Midbrain (tissue), 1 donor: ENCODE measurements at regions not wholly inside any gene's neighbourhood (a gene's known extent, or its start where the extent isn't known, plus 50 kb on each side); places are given as distances from the start of the nearest gene placed in this dataset.
"Not testable (repeated sequence)": the region's sequence is repeated elsewhere in the genome, so short reads cannot be mapped to it uniquely, and the experiment has no call there.

ENCODE experiments used
- DNase-seq: peaks from one replicate; lab custom pipeline; 2025; lab: John Stamatoyannopoulos, UW

GRCh38 chr13:97724450-97724849 lies 229.0 kb upstream of the IPO5 start:
- no peak for DNase-seq

- DNase-seq, result no peak
Measured at GRCh38 chr13:97726664-97727280, 226.7 kb upstream of the IPO5 start.

- DNase-seq, result no peak
Measured at GRCh38 chr13:97727991-97728390, 225.5 kb upstream of the IPO5 start.

GRCh38 chr13:97736436-97736835 lies 217.0 kb upstream of the IPO5 start:
- no peak for DNase-seq

GRCh38 chr13:97742084-97742483 lies 211.4 kb upstream of the IPO5 start:
- DNase-seq, result no peak

- no peak for DNase-seq
Measured at GRCh38 chr13:97743938-97744337, 209.5 kb upstream of the IPO5 start.

GRCh38 chr13:97746649-97747048 lies 206.8 kb upstream of the IPO5 start:
- DNase-seq, result no peak

GRCh38 chr13:97749174-97749573 lies 204.3 kb upstream of the IPO5 start:
- DNase-seq, result no peak

- DNase-seq, result no peak
Measured at GRCh38 chr13:97751477-97751876, 202.0 kb upstream of the IPO5 start.

- no peak for DNase-seq
Measured at GRCh38 chr13:97752961-97753668, 200.4 kb upstream of the IPO5 start.

- no peak for DNase-seq
Measured at GRCh38 chr13:97753942-97754670, 199.4 kb upstream of the IPO5 start.

- DNase-seq, result no peak
Measured at GRCh38 chr13:97757807-97758206, 195.7 kb upstream of the IPO5 start.

GRCh38 chr13:97758317-97758716 lies 195.2 kb upstream of the IPO5 start:
- no peak for DNase-seq

GRCh38 chr13:97761796-97762540 lies 191.5 kb upstream of the IPO5 start:
- no peak for DNase-seq

GRCh38 chr13:97766749-97767148 lies 186.7 kb upstream of the IPO5 start:
- no peak for DNase-seq

- DNase-seq, result no peak
Measured at GRCh38 chr13:97768134-97768533, 185.3 kb upstream of the IPO5 start.

GRCh38 chr13:97770231-97770630 lies 183.2 kb upstream of the IPO5 start:
- DNase-seq, result not testable (repeated sequence)

- DNase-seq, result not testable (repeated sequence)
Measured at GRCh38 chr13:97772466-97772865, 181.0 kb upstream of the IPO5 start.

GRCh38 chr13:97774391-97775100 lies 178.9 kb upstream of the IPO5 start:
- not testable (repeated sequence) for DNase-seq

- peak; percentile 48 for DNase-seq
Measured at GRCh38 chr13:97780486-97780885, 173.0 kb upstream of the IPO5 start.

GRCh38 chr13:97781891-97782305 lies 171.6 kb upstream of the IPO5 start:
- DNase-seq, result no peak

GRCh38 chr13:97786510-97786909 lies 167.0 kb upstream of the IPO5 start:
- no peak for DNase-seq
